GM19025 (cell line): ENCODE measurements at regions not wholly inside any gene's neighbourhood (a gene's known extent, or its start where the extent isn't known, plus 50 kb on each side); places are given as distances from the start of the nearest gene placed in this dataset.

Experiments used
- ATAC-seq: cut with Tn5 transposase; IDR thresholded peaks from one replicate; pipeline ENCODE4 v1.9.1; 2021; ENCODE audit warnings: mild to moderate bottlenecking, low read depth, moderate library complexity; ENCODE audit not compliant: unreplicated experiment

DNA sequence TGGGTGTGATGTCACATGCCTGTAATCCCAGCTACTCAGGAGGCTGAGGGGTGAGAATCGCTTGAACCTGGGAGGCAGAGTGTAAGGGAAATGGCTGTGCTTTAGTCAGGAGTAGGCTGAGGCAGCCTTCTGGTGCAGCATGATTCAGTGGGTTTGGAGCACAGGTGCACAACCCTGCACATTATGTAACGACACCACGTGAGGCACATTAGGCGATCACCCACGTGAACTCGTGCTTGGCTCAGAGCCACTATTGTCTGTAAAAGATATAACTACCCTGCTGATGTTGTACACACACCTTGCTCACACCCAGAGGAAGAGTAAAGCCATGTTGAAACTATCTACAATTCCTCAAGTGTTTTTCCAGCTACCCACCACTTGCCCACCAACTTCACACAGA is 54.8 kb upstream of the ZC3H15 start:
- no peak for ATAC-seq

DNA sequence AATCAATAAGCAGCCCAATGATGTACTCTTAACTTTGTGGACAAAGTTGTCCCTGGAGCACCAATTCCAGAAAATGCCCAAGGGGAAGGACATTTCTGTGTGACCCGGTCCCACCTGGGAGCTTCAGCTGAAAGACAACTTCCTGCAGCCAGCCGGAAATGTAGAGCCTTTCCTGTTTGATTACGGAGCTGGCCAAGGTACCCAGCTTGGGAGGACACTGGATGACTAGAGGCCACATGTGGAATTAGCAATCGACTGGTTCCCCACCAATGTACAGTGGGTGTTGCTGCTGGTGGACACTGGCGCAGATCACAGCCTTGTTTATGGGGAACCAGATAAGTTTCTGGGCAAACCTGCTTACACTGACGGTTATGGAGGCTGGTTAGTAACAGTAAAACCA is 53.0 kb upstream of the ZC3H15 start:
- ATAC-seq, result no peak

DNA sequence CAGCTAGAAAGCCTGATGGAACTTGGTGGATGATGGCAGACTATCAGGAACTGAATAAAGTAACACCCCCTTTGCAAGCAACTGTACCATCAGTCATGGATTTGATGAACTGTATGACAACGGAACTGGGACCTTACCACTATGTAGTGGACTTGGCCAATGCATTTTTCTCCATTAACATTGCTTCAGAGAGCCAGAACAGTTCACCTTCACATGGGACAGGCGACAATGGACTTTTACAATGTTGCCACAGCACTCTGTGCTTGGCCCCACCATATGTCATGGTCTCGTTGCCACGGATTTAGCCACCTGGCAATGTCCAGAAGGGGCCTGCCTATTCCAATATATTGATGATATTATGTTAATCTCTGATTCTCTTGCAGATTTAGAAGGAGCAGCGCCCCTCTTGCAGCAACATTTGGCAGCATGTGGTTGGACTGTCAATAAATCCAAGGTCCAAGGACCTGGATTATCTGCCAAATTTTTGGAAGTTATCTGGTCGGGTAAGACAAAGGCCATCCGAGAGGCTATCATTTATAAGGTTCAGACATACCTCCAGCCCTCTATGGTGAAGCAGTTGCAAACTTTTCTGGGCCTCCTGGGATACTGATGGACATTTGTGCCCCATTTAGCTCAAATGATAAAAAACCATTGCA is 52.2 kb upstream of the ZC3H15 start:
- no peak for ATAC-seq
